A673 (cell line): ENCODE measurements at regions not wholly inside any gene's neighbourhood (a gene's known extent, or its start where the extent isn't known, plus 50 kb on each side); places are given as distances from the start of the nearest gene placed in this dataset.

ENCODE experiments used
- BruUV-seq: library from RNA; stranded (reverse); fragments of 400-500 nt; replicated peaks from 2 replicates; lab custom pipeline; 2021; lab: Mats Ljungman, UMichigan
- CTCF ChIA-PET: fragments of 300-600 bp; sonication (Branson Sonifier 250); formaldehyde crosslinking; loops from one replicate; lab custom pipeline; 2022; ENCODE audit warnings: antibody characterized with exemption; lab: Charles Lee
- POLR2A ChIA-PET: fragments of 300-600 bp; sonication (Branson Sonifier 250); formaldehyde crosslinking; loops from one replicate; lab custom pipeline; 2022; ENCODE audit warnings: antibody characterized with exemption; ENCODE audit not compliant: low non-redundant PET; lab: Charles Lee
- DNase-seq: peaks from one replicate; pipeline ENCODE4 v3.0.0-alpha.2; 2015; ENCODE audit warnings: low spot score
- H3K27ac ChIP-seq: fragments of 200-600 bp; sonication (generic); 2 replicates; pipeline ENCODE4 v1.5.1; 2016; ENCODE audit warnings: mixed run types, low read depth, mild to moderate bottlenecking, mixed read lengths, antibody characterized with exemption, low read length; ENCODE audit not compliant: poor library complexity, severe bottlenecking
- H3K27me3 ChIP-seq: fragments of 200-600 bp; sonication (generic); replicated peaks from 2 replicates; pipeline ENCODE4 v1.6.1; 2017; ENCODE audit warnings: mixed run types, low read depth, mild to moderate bottlenecking, mixed read lengths, antibody characterized with exemption, low read length; ENCODE audit not compliant: insufficient read depth, poor library complexity
- H3K36me3 ChIP-seq: fragments of 200-600 bp; sonication (generic); 2 replicates; pipeline ENCODE4 v1.6.1; 2016; ENCODE audit warnings: mixed run types, mild to moderate bottlenecking, mixed read lengths, antibody characterized with exemption, low read length; ENCODE audit not compliant: insufficient read depth, poor library complexity, severe bottlenecking
- H3K4me1 ChIP-seq: fragments of 200-600 bp; sonication (generic); 2 replicates; pipeline ENCODE4 v1.6.1; 2017; ENCODE audit warnings: mixed run types, mild to moderate bottlenecking, mixed read lengths, antibody characterized with exemption, low read length; ENCODE audit not compliant: insufficient read depth, poor library complexity, severe bottlenecking
- H3K4me3 ChIP-seq: fragments of 200-600 bp; sonication (generic); 2 replicates; pipeline ENCODE4 v1.5.1; 2016; ENCODE audit warnings: low read depth, mixed run types, mild to moderate bottlenecking, mixed read lengths, low read length; ENCODE audit not compliant: poor library complexity, severe bottlenecking
- H3K9me3 ChIP-seq: fragments of 200-600 bp; sonication (generic); 2 replicates; pipeline ENCODE4 v1.6.1; 2016; ENCODE audit warnings: mixed run types, low read depth, mild to moderate bottlenecking, mixed read lengths, antibody characterized with exemption, low read length; ENCODE audit not compliant: poor library complexity, severe bottlenecking
- EZH2 ChIP-seq: fragments of 200-600 bp; sonication (generic); IDR thresholded peaks from 2 replicates; pipeline ENCODE4 v1.6.1; 2017; ENCODE audit warnings: borderline replicate concordance, low read depth, mild to moderate bottlenecking, mixed read lengths, antibody characterized with exemption, low read length; ENCODE audit not compliant: poor library complexity, severe bottlenecking
- intact Hi-C: fragments of 100-400 bp; cut with micrococcal nuclease; formaldehyde crosslinking; loops from one replicate; pipeline ENCODE4 v1.10.0; 2022; ENCODE audit not compliant: unreplicated experiment
- TF ChIP-seq, protein P1 (sequence below): fragments of 300-800, 200-600 bp; sonication (generic); conservative IDR thresholded peaks from 2 replicates; pipeline ENCODE4 v1.5.1; 2017; ENCODE audit warnings: low read depth, mild to moderate bottlenecking, antibody characterized with exemption, low read length, moderate library complexity, mixed read lengths

DNA sequence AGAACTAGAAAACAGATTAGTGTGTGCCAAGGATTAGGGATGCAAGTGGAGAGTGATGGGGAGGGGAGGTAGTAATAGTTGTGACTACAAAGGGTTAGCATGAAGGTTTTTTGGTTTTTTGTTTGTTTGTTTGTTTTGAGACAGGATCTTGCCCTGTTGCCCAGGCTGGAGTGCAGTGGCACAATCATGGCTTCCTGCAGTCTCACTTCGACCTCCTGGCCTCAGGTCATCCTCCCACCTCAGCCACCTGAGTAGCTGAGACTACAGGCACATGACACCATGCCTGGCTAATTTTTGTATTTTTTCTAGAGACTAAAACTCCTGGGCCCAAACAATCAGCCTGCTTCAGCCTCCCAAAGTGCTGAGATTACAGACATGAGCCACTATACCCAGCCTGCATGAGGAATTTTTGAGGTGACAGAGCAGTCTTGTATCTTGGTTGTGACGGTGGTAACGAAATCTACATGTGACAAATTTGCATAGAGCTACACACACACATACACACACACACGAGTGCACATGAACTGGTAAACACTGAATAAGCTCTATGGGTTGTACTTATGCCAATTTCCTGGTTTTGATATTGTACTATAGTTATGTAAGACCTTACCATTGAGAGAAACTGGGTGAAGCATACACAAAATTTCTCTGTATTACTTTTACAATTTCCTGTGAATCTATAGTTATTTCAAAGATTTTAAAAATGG lies 59.6 kb upstream of the TOM1L1 start:
- no peak for DNase-seq
- Histone ChIP-seq H3K4me1 (no peaks in the 10 kb centered on the region), H3K36me3 (no peaks in the 10 kb centered on the region), H3K9me3 (no peaks in the 10 kb centered on the region), H3K27ac (no peak overlapping the region), H3K4me3 (no peak overlapping the region), H3K27me3 (no peaks in the 10 kb centered on the region)
- intact Hi-C loops: no loop called here
- no TSS peak for BruUV-seq
- ChIA-PET POLR2A (no interaction called here), CTCF (no interaction called here)
- no peak for TF ChIP-seq EZH2
- TF ChIP-seq, protein P1, sequence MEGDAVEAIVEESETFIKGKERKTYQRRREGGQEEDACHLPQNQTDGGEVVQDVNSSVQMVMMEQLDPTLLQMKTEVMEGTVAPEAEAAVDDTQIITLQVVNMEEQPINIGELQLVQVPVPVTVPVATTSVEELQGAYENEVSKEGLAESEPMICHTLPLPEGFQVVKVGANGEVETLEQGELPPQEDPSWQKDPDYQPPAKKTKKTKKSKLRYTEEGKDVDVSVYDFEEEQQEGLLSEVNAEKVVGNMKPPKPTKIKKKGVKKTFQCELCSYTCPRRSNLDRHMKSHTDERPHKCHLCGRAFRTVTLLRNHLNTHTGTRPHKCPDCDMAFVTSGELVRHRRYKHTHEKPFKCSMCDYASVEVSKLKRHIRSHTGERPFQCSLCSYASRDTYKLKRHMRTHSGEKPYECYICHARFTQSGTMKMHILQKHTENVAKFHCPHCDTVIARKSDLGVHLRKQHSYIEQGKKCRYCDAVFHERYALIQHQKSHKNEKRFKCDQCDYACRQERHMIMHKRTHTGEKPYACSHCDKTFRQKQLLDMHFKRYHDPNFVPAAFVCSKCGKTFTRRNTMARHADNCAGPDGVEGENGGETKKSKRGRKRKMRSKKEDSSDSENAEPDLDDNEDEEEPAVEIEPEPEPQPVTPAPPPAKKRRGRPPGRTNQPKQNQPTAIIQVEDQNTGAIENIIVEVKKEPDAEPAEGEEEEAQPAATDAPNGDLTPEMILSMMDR: no peak

DNA sequence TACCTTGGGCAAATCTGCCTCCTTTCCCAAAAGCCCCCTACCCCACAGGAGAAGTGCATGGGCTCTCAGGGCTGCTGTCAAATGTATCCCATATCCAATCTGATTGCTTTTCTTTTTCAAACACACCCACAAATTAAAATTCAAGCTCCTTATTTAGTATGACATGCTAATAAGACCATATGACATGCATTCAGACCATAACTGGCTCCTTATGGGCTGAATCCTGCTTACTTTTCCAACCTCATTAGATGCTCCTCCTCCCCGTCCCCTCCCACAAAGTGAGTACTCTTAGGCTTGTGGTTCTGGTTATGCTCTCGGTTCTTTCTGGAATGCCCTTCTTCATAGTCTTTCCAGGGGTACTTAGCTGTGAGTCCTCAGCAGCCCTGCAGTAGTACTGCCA lies 59.0 kb upstream of the TOM1L1 start:
- no peak for TF ChIP-seq EZH2
- TF ChIP-seq, protein P1: no peak
- no peaks in the 10 kb centered on the region for H3K9me3 ChIP-seq
- H3K27ac ChIP-seq: no peak overlapping the region
- no peaks in the 10 kb centered on the region for H3K27me3 ChIP-seq
- no peaks in the 10 kb centered on the region for H3K4me1 ChIP-seq
- H3K4me3 ChIP-seq: no peak overlapping the region
- ChIA-PET CTCF (no interaction called here), POLR2A (no interaction called here)
- no peak for DNase-seq
- H3K36me3 ChIP-seq: no peaks in the 10 kb centered on the region
- BruUV-seq: no TSS peak
- intact Hi-C loops: no loop called here

DNA sequence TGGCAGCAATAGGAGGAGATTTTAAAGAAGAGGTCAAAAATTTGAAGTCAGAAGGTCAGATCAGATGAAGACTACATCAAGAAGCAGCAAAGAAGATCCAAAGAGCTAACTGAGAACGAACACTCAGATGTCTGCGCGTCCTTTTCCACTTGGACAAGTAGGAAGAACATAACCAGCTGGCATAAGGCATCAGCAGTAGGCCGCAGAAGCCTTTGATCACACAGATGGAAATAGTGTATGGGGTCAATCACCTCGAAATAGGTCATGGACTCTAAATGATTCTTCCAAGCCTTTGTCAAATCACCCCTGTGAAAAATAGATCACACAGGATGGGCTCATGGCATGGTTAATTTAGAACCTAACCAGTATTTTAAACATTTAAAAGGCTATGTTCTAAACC lies 56.4 kb upstream of the TOM1L1 start:
- intact Hi-C loops: no loop called here
- Histone ChIP-seq H3K4me1 (no peaks in the 10 kb centered on the region), H3K36me3 (no peaks in the 10 kb centered on the region), H3K4me3 (no peak overlapping the region), H3K27me3 (no peaks in the 10 kb centered on the region), H3K27ac (no peak overlapping the region), H3K9me3 (no peaks in the 10 kb centered on the region)
- no peak for DNase-seq
- TF ChIP-seq EZH2: no peak
- TF ChIP-seq, protein P1: no peak
- no TSS peak for BruUV-seq
- ChIA-PET POLR2A (no interaction called here), CTCF (interaction anchor here (0.5 kb wide), 1 partner anchor 634 kb away, joined by 4 read pairs; no protein-coding TSS in a partner anchor)
